VCaP (cell line): ENCODE measurements at regions not wholly inside any gene's neighbourhood (a gene's known extent, or its start where the extent isn't known, plus 50 kb on each side); places are given as distances from the start of the nearest gene placed in this dataset.
A peak's percentile ranks its signal among the peaks of the same experiment; 100 is the strongest.

Experiments used
- H3K27ac ChIP-seq: fragments of 450-650 bp; 2 replicates; pipeline ENCODE4 v1.5.1; 2017
- TF ChIP-seq, protein P1 (sequence below): fragments of 450-650 bp; conservative IDR thresholded peaks from 2 replicates; pipeline ENCODE4 v1.5.1; 2017; ENCODE audit warnings: mild to moderate bottlenecking, moderate library complexity

DNA sequence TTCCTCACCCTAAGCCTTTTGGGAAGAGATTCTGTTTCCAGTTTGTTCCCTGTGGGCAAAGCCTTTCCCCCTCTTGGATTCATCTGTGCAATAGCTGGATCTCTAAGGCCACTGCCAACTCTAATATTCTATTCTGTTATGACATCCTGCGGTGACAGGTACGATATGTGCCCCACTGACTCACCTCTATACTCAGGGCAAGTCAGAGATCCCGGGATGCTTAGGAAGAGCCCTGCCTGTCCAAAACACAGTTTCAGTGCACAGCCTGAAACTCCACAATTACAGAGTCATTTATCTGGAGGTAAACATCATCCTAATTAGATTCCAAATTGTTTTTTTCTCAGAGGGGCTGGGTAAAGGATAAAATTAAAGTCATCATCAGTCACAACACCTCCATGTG is 190.2 kb downstream of the TFCP2L1 start:
- H3K27ac ChIP-seq, result no peak overlapping the region
- TF ChIP-seq, protein P1, sequence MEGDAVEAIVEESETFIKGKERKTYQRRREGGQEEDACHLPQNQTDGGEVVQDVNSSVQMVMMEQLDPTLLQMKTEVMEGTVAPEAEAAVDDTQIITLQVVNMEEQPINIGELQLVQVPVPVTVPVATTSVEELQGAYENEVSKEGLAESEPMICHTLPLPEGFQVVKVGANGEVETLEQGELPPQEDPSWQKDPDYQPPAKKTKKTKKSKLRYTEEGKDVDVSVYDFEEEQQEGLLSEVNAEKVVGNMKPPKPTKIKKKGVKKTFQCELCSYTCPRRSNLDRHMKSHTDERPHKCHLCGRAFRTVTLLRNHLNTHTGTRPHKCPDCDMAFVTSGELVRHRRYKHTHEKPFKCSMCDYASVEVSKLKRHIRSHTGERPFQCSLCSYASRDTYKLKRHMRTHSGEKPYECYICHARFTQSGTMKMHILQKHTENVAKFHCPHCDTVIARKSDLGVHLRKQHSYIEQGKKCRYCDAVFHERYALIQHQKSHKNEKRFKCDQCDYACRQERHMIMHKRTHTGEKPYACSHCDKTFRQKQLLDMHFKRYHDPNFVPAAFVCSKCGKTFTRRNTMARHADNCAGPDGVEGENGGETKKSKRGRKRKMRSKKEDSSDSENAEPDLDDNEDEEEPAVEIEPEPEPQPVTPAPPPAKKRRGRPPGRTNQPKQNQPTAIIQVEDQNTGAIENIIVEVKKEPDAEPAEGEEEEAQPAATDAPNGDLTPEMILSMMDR, result no peak

DNA sequence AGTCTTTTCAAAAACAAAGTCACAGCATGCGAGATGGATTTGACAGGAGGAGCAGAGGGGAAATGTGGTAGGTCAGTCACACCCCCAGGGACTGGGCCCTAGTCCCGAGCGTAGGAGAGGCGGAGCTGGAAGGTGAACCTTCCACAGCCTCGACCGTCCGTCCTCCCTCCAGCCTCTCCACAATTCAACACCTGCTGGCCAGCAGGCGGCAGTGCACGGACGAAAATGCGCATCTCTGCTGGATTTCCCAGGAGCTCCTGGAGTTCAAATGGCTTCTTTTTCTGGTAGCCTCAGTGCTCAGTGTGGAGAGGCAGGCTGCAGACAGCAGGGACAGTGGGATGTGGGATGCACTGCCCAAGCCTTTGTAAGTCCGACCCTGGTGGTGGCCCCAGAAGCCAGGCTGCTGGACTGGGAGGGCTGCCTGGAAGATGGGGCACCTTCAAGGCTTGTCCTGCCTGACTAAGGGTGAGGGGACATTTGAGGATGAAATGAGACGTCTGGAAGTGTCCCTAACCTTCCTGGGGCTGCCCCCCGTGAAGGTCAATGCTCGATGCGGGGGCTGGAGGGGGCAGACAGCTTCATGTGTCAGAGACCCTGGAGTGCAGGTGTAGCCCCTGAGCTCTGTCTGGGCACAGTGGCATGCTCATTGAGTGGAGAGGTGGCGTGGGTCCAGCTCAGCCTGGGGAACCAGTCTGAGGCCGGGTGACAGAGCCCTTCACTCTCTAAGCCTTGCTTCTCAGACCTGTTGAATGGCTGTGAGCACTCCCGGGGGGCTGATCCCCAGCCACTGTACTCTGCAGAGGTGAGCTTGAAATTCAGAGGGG is 189.5 kb downstream of the TFCP2L1 start:
- H3K27ac ChIP-seq, result peak overlapping the region; percentile 18; the same call in 1 of the 2 replicates
- TF ChIP-seq, protein P1, result peak; percentile 87

DNA sequence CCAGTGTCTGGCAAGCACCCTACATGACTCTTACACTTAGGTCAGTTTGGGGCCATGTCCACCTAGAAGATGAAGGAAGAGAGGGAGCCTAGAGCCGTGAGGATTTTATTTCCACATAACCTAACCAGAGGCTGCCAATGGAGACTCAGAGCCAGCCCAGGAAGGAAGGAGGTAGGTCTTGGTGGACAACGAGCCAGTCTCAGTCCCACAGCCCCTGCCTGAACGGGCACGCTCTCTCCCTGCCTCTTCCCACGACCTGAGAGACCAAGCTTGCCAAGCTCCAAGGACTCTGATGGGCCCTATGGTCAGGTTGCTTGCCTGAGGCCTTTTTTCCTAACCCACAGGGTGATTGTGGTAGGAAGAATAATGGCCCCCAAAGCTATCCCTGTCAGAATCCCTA is 188.4 kb downstream of the TFCP2L1 start:
- TF ChIP-seq, protein P1, result no peak
- H3K27ac ChIP-seq, result no peak overlapping the region

DNA sequence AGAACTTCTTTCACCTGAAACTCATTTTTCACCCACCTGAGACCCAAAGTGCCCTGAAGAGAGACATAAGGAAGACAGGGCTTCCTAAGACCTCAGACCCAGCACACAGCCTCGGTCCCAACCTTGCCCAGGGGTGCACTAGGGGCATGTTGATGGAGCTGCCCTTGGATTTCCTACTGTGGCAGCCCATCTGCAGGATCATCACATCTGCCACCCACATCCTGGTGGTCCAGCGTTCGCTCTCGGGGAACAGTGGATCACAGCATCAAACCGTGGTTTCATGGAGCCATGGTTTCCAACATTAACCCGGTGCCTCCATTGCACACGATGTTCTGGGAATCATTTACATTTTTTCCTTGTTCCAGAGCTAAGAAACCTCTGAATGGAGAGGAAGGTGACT is 186.4 kb downstream of the TFCP2L1 start:
- H3K27ac ChIP-seq, result no peak overlapping the region
- TF ChIP-seq, protein P1, result no peak

DNA sequence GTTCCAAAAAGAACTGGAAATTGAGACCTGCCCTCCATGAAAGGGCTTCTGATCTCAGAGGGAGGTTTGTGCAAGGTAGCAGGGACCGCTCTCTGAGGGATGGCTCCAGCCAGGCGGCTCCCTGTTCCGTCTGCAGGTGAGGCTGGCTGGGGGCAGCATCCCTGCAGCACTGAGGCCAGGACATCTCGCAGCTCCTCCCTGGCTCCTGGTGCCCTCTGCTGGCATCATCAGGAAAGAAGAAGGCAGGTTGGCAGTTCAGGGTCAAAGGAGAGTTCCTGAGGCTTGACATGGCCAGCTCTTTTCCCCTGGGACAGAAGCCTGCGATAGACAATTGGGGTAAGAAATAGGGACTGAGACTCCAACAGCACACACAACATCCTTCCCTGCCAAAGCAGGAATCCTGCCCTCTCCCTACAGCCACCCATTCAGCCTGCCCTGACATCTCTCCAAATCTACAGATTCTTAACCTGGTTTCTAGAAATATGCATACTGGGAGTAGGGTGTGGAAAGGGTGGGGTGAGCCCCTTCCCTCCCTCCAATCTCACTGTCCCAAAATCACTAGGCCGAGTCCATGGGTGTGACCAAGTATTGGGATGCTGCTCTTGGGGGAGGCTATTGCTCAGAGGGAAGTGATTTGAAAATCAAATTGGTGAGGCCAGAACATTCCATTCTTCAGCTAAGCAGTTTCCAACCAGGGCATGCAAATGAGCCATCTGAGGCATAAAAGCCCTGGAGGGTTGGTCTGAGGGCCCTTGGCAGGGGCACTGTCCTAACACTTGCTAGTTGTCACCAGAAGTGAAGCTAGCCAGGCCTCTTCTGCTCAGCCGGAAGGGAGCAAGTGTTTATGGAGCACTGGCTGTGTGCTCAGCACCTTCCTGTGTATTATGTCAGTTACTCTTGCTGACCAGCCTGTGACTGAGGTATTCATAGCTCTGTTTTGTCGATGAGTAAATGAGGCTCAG is 185.4 kb downstream of the TFCP2L1 start:
- TF ChIP-seq, protein P1, result peak; percentile 80
- H3K27ac ChIP-seq, result no peak overlapping the region

DNA sequence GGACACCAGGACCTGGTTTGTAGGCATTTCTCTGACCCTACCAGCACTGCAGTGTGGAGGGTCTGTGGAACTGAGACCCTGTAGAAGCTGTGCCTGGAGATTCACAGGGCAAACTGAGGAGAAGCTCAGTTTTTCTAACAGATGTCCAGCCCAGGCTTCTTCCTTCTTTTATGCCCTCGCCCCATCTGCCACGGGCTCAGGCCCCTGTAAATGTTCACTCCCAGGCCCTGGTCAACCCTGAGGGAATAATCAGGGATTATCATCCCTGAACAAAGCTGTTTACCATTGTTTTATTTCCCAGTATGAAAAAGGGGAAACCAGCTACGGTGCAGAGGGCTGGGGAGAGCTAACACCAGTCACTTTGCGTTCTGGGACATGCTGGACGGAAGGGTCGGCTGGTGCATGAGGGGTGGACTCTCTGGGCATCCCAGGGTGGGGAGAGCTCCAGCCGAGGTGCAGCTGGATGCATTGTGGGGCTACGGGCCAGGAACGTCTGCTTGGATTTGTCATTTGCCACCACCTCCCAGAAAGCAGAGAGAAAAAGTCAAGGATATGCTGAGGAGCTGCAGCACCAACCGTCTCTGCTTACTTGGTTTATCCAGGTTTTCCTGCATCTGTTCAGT is 183.8 kb downstream of the TFCP2L1 start:
- no peak overlapping the region for H3K27ac ChIP-seq
- TF ChIP-seq, protein P1, result no peak

DNA sequence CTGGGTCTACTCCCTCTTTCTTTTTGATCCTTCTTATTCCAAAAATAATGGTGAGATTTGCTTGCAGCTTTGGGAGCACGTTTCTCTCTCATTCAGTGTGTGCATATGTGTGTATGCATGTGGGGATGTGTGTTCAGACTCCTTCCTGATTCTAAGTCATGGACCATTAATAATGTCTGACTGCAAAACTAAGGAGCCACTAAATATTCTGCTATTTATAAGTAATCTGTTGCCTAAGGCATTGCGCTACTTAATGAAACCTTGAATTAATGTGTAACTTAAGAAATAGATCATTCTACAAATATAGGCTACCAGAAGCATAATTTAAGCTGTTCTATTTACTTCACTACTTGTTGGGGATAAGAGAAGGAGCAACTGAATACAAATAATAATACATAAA is 182.1 kb downstream of the TFCP2L1 start:
- TF ChIP-seq, protein P1, result no peak
- no peak overlapping the region for H3K27ac ChIP-seq
